Fibroblast of lung (primary cell): ENCODE measurements at regions not wholly inside any gene's neighbourhood (a gene's known extent, or its start where the extent isn't known, plus 50 kb on each side); places are given as distances from the start of the nearest gene placed in this dataset.

ENCODE experiments used
- DNase-seq, 2 donors: peaks; one replicate each; pipeline versions ENCODE4 v3.0.0 to v3.0.0-alpha.2; 2010; ENCODE audit warnings: low read depth in 2 of 2
- H2AFZ ChIP-seq: 2 replicates; pipeline ENCODE4 v1.5.1; 2012; ENCODE audit warnings: low read length, control low read depth, inconsistent platforms
- H3K27ac ChIP-seq: 2 replicates; pipeline ENCODE4 v1.5.1; 2011; ENCODE audit warnings: low read length, control low read depth; ENCODE audit not compliant: insufficient read depth
- H3K27me3 ChIP-seq: 2 replicates; pipeline ENCODE4 v1.5.1; 2011; ENCODE audit warnings: mild to moderate bottlenecking, low read length; ENCODE audit not compliant: control insufficient read depth, insufficient read depth
- H3K36me3 ChIP-seq: 2 replicates; pipeline ENCODE4 v1.5.1; 2011; ENCODE audit warnings: low read length; ENCODE audit not compliant: control insufficient read depth, insufficient read depth
- H3K4me1 ChIP-seq: 2 replicates; pipeline ENCODE4 v1.5.1; 2011; ENCODE audit warnings: low read length; ENCODE audit not compliant: control insufficient read depth, insufficient read depth; ENCODE audit errors: extremely low read depth
- H3K4me2 ChIP-seq: 2 replicates; pipeline ENCODE4 v1.5.1; 2011; ENCODE audit warnings: low read length, control low read depth; ENCODE audit not compliant: insufficient read depth; ENCODE audit errors: extremely low read depth
- H3K4me3 ChIP-seq, 4 experiments: fragments of 200-600 bp in 1 of 4; sonication (generic) in 1 of 4; replicated peaks in 1 of 4; 2 replicates each; pipeline ENCODE4 v1.5.1; 2011 to 2016; ENCODE audit warnings: low read length in 4 of 4, low read depth in 3 of 4, mild to moderate bottlenecking in 3 of 4, control low read depth in 2 of 4, inconsistent platforms in 1 of 4, mixed read lengths in 1 of 4; ENCODE audit not compliant: insufficient read depth in 1 of 4; ENCODE audit errors: control extremely low read depth in 1 of 4
- H3K79me2 ChIP-seq: 2 replicates; pipeline ENCODE4 v1.5.1; 2012; ENCODE audit warnings: mild to moderate bottlenecking, low read length, inconsistent platforms; ENCODE audit not compliant: control insufficient read depth, insufficient read depth
- H3K9ac ChIP-seq: 2 replicates; pipeline ENCODE4 v1.5.1; 2011; ENCODE audit warnings: mild to moderate bottlenecking, low read length, control low read depth; ENCODE audit not compliant: insufficient read depth
- H3K9me3 ChIP-seq: 2 replicates; pipeline ENCODE4 v1.5.1; 2012; ENCODE audit warnings: low read depth, low read length; ENCODE audit not compliant: control insufficient read depth, insufficient read depth
- H4K20me1 ChIP-seq: 2 replicates; pipeline ENCODE4 v1.5.1; 2011; ENCODE audit warnings: low read length; ENCODE audit not compliant: control insufficient read depth, insufficient read depth; ENCODE audit errors: extremely low read depth
- EZH2 ChIP-seq: IDR thresholded peaks from 2 replicates; pipeline ENCODE4 v1.5.1; 2012; ENCODE audit warnings: low read length, control low read depth, mild to moderate bottlenecking; ENCODE audit errors: missing control alignments
- TF ChIP-seq, protein P1 (sequence below), 2 donors: IDR thresholded peaks in 1 of 2; conservative IDR thresholded peaks in 1 of 2; 1 replicate in 1 of 2; 2 replicates in 1 of 2; pipeline ENCODE4 v1.5.1; 2011 to 2012; ENCODE audit warnings: low read length in 2 of 2, control low read depth in 1 of 2, inconsistent platforms in 1 of 2, low read depth in 1 of 2, mild to moderate bottlenecking in 1 of 2

DNA sequence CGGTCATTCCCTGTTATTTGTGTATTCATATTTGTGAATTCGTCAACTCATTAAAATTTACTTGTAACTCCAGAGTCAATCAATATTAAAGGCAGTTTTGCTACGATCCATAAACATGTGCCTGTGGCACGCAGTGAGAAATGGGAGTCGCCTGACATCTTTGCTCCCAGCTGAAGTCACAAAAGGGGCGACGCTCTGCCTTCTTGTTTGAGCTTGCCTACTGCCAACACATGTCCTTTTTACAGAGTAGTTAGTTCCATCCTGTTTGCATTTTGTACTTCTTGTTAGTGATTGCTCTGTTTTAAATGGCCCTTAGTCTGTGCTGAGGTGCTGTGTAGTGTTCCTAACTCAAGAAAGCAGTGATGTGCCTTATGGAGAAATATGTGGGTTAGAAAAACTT, 305.3 kb downstream of the ETS1 start:
- no peak overlapping the region for H3K27ac ChIP-seq
- no peak for TF ChIP-seq EZH2
- TF ChIP-seq, protein P1, sequence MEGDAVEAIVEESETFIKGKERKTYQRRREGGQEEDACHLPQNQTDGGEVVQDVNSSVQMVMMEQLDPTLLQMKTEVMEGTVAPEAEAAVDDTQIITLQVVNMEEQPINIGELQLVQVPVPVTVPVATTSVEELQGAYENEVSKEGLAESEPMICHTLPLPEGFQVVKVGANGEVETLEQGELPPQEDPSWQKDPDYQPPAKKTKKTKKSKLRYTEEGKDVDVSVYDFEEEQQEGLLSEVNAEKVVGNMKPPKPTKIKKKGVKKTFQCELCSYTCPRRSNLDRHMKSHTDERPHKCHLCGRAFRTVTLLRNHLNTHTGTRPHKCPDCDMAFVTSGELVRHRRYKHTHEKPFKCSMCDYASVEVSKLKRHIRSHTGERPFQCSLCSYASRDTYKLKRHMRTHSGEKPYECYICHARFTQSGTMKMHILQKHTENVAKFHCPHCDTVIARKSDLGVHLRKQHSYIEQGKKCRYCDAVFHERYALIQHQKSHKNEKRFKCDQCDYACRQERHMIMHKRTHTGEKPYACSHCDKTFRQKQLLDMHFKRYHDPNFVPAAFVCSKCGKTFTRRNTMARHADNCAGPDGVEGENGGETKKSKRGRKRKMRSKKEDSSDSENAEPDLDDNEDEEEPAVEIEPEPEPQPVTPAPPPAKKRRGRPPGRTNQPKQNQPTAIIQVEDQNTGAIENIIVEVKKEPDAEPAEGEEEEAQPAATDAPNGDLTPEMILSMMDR (conservative IDR thresholded peaks at IDR 0.05 in 1 of 2, IDR thresholded peaks at IDR 0.05 in 1 of 2; ENCODE audit: low read depth in 1 of 2, low read length in 2 of 2): no peak
- no peaks in the 10 kb centered on the region for H3K36me3 ChIP-seq
- H3K4me2 ChIP-seq: no peak overlapping the region
- H3K4me3 ChIP-seq: no peak overlapping the region
- H4K20me1 ChIP-seq: no peaks in the 10 kb centered on the region
- H3K79me2 ChIP-seq: no peaks in the 10 kb centered on the region
- no peak overlapping the region for H3K9ac ChIP-seq
- H3K27me3 ChIP-seq: no peaks in the 10 kb centered on the region
- H3K9me3 ChIP-seq: no peaks in the 10 kb centered on the region
- H3K4me1 ChIP-seq: no peaks in the 10 kb centered on the region
- no peak for DNase-seq
- no peak overlapping the region for H2AFZ ChIP-seq

DNA sequence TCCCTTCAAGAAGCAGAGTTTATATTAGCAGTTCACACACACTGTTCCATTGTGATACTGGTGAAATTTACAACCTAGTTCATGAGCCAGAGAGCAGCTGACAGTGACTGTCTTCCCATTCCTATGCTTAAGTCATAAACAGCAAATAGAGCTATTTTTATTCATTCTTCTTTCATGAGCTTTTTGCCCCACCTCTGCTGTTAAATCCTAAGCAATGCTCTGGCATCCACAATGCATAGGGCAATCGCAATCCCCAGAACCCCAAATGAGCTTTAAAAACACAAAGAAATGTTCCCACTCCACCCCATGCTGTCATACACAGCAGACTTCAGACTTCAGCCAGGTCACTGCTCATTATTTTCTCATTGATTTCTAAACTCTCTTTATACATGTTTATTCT, 307.5 kb downstream of the ETS1 start:
- no peak overlapping the region for H3K27ac ChIP-seq
- DNase-seq: peak in 1 of 2 donors; percentile 55
- H3K27me3 ChIP-seq: no peaks in the 10 kb centered on the region
- no peaks in the 10 kb centered on the region for H3K4me1 ChIP-seq
- H2AFZ ChIP-seq: no peak overlapping the region
- H3K9me3 ChIP-seq: no peaks in the 10 kb centered on the region
- no peaks in the 10 kb centered on the region for H3K36me3 ChIP-seq
- no peak overlapping the region for H3K9ac ChIP-seq
- H3K79me2 ChIP-seq: no peaks in the 10 kb centered on the region
- no peak overlapping the region for H3K4me3 ChIP-seq
- no peak for TF ChIP-seq EZH2
- TF ChIP-seq, protein P1 (conservative IDR thresholded peaks at IDR 0.05 in 1 of 2, IDR thresholded peaks at IDR 0.05 in 1 of 2; ENCODE audit: low read depth in 1 of 2, low read length in 2 of 2): no peak
- no peaks in the 10 kb centered on the region for H4K20me1 ChIP-seq
- no peak overlapping the region for H3K4me2 ChIP-seq

DNA sequence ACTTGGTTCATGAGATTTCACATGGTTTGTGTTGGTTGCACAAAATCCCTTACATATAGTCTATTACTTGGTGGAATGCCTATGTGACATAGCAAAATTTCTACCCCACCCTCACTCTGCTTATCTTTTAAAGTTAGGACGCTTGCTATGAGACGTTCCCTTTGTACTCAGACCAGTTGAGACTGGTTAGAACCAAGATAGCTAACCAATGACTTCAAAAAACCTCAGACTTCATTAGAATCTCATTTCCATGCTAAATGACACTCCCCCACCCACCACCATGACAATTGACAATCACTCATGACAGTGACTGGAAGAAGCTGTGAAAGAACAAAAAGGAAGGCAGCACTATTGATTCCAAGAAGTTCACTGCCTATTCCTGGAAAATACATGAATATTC, 313.6 kb downstream of the ETS1 start:
- no peak overlapping the region for H3K27ac ChIP-seq
- no peaks in the 10 kb centered on the region for H3K79me2 ChIP-seq
- H3K36me3 ChIP-seq: no peaks in the 10 kb centered on the region
- no peaks in the 10 kb centered on the region for H4K20me1 ChIP-seq
- H3K4me2 ChIP-seq: no peak overlapping the region
- H2AFZ ChIP-seq: no peak overlapping the region
- no peak for DNase-seq
- H3K4me3 ChIP-seq: no peak overlapping the region
- TF ChIP-seq, protein P1 (conservative IDR thresholded peaks at IDR 0.05 in 1 of 2, IDR thresholded peaks at IDR 0.05 in 1 of 2; ENCODE audit: low read depth in 1 of 2, low read length in 2 of 2): no peak
- TF ChIP-seq EZH2: no peak
- no peaks in the 10 kb centered on the region for H3K9me3 ChIP-seq
- H3K4me1 ChIP-seq: no peaks in the 10 kb centered on the region
- H3K27me3 ChIP-seq: no peaks in the 10 kb centered on the region
- no peak overlapping the region for H3K9ac ChIP-seq
